HG03378 (cell line): ENCODE measurements at regions not wholly inside any gene's neighbourhood (a gene's known extent, or its start where the extent isn't known, plus 50 kb on each side); places are given as distances from the start of the nearest gene placed in this dataset.

Source experiments
- ATAC-seq: cut with Tn5 transposase; IDR thresholded peaks from one replicate; pipeline ENCODE4 v1.9.1; 2021; ENCODE audit warnings: mild to moderate bottlenecking, moderate library complexity; ENCODE audit not compliant: unreplicated experiment

GRCh38 chr4:10773010-10773409 lies 88.4 kb upstream of the CLNK start:
- no peak for ATAC-seq

DNA sequence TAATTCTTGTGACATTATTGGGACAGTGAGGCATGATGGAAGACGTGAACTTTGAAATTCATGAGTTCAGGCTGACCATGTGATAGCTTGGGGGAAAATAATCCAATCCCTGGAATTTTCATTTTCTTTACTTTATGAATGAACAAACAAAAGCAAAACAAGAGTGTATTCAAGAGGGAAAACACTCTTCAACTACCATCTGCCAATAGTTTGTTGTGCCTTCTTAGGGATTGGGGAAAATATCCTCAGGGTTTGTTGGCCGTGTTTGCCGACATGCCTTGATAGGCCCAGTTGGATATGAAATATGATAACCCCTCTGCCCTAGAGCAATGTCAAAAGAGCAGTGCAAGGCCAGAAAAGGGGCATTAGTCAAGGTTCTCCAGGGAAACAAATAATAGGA lies 80.8 kb upstream of the CLNK start:
- no peak for ATAC-seq

DNA sequence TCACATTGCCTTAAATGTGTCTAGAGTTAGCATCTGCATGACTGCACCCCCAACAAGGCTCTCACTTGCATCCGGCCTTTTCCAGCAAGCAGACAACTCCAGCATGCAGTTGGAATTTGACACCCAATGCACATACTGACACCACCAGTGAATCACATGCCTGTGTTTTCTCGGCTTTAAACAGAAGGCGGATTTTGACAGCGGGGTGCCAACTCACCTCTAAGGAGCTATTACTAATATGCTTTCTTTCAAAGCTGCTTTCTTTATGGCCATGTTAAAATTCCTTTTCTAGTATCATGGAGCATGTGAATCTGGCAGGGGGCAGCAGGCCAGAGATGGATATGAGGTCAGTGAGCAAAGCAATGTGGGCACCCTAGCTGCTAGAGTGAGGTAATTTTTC lies 78.0 kb upstream of the CLNK start:
- no peak for ATAC-seq

DNA sequence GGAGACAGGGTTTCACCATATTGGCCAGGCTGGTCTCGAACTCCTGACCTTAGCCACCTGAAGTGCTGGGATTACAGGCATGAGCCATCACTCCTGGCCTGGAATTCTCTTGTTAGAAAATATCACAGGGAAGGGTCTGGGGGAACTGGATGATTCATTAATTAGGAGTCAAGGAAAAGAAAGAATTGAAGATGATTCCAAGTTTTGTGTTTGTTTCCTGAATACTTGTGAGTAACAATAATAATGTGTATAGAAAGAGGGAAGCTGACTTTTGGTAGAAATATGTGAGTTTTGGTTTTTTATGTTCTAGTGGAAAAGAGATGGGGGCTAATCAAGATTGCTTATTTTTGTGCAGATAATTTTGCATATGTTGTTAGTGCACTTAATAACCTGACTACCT lies 77.3 kb upstream of the CLNK start:
- ATAC-seq, result no peak

DNA sequence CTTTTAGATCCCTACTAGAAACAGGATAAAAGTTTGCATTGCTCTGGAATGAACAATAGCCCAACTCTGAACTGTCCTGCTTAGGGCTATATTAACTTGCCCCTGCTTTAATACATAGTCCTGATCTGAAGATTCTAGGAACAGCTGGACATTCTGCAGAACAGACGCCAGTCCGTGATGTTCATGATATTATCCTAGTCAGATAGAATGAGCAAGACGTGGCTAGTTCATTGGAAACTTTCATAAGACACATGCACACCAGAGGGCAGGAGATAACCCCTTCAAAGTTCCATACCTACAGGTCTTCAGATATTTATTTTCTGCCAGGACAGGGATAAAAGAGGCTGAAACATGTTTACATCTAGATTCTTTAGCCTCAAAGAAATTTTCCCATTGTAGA lies 75.5 kb upstream of the CLNK start:
- no peak for ATAC-seq

DNA sequence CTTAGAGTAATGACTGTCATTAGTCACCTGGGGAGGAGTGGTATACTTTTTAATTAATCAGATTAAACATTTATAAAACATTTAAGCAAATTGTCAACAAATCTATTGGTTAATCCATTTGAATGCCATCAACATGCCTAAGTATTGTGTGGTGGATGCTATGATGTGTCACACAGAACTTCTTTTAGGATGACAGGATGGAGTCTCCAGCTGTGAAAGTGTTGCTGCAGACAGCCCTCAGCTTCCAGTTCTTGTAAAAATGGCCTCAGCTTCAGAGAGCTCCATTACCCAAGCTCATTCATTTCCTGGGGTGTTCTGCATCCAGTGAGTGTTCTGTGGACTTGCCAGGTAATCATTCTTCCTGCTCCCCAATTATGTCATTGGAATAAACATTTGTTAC lies 74.3 kb upstream of the CLNK start:
- ATAC-seq, result no peak

GRCh38 chr4:10753856-10754402 lies 69.4 kb upstream of the CLNK start:
- ATAC-seq, result no peak

GRCh38 chr4:10753336-10753735 lies 68.8 kb upstream of the CLNK start:
- ATAC-seq, result no peak

- no peak for ATAC-seq
Measured at GRCh38 chr4:10750714-10751113, 66.1 kb upstream of the CLNK start.

DNA sequence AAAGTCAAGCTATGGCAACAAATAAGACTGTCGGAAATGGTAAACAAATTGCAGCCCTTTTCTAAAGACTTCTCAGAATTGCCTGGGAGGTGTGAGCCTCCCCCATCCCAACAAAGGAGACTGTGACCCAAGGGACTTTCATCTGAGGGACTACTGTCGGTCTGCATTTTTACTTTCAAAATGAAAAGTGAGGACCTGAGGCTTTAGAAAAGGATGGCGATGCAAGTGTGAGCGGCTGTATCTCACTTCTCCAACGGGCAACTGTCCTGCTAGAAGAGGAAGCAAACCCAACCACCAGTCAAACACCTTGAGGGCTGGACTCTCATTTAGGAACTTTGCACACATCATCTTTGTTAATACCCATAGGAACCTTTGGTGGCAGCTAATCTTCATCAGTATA lies 62.6 kb upstream of the CLNK start:
- peak; percentile 59 for ATAC-seq

GRCh38 chr4:10746371-10747171 lies 62.0 kb upstream of the CLNK start:
- no peak for ATAC-seq

GRCh38 chr4:10743357-10743756 lies 58.8 kb upstream of the CLNK start:
- peak; percentile 73 for ATAC-seq

- ATAC-seq, result peak; percentile 45
Measured at GRCh38 chr4:10741961-10742699, 57.6 kb upstream of the CLNK start.

GRCh38 chr4:10740891-10741620 lies 56.5 kb upstream of the CLNK start:
- no peak for ATAC-seq

- no peak for ATAC-seq
Measured at GRCh38 chr4:10740251-10740650, 55.7 kb upstream of the CLNK start.

GRCh38 chr4:10738826-10739489 lies 54.4 kb upstream of the CLNK start:
- no peak for ATAC-seq

GRCh38 chr4:10737337-10737736 lies 52.8 kb upstream of the CLNK start:
- ATAC-seq, result no peak

DNA sequence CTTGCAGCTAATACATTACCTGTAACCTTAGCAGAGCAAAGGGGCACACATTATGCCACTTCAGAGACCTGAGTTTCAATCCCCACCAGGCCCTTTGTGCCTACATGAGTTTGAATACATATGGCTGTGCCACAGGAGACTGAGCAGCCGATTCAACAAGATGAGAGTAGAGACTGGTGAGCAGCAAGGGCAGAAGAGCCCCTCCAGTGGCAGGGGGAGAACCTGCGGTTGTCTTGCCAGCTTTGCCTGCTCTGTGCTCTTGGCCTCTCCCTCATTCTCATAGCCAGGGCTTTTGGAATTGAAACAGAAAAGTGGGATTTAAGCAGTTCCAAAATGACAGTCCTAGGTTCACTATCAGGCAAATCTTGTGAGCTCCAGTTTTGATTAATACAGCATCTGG lies 52.3 kb upstream of the CLNK start:
- ATAC-seq, result no peak

DNA sequence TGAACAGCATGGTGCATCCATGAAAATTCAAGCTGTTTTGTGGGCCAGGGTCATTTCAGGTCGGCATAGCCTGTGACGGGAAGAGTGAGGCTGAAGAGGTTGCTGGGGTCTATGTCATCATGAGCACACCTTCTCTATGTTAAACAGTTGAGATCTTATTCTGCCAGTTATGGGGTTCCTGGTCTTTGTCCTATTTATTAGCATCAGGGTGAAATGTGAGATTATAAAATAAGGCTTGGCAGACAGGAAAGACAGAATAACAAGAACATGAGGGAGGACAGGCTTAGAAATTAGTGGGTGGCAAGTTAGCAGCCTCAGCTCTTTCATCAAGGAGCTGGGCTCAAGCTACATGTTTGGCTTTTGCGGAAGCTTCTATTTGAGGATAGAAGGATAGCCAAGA lies 51.7 kb upstream of the CLNK start:
- no peak for ATAC-seq

GRCh38 chr4:10734697-10735096 lies 50.1 kb upstream of the CLNK start:
- ATAC-seq, result no peak
